Gastrocnemius medialis (tissue), 4 donors: ENCODE measurements at regions not wholly inside any gene's neighbourhood (a gene's known extent, or its start where the extent isn't known, plus 50 kb on each side); places are given as distances from the start of the nearest gene placed in this dataset.
"Not testable (repeated sequence)": the region's sequence is repeated elsewhere in the genome, so short reads cannot be mapped to it uniquely, and the experiment has no call there.

Experiments used
- ATAC-seq, 2 donors: fragments of 150-250 bp; one replicate each; pipeline ENCODE4 v1.9.1; 2016
- DNase-seq, 2 donors: peaks; one replicate each; pipeline ENCODE4 v3.0.0-alpha.2; 2019
- H3K27ac ChIP-seq, 4 donors: fragments of 200-600 bp; sonication (generic); 1 replicate in 1 of 4; 2 replicates in 3 of 4; pipeline ENCODE4 v1.5.1; 2016 to 2018; ENCODE audit warnings: mild to moderate bottlenecking in 2 of 4, moderate library complexity in 1 of 4
- H3K27me3 ChIP-seq, 3 donors: fragments of 200-600 bp; sonication (generic) in 2 of 3; 1 replicate in 1 of 3; 2 replicates in 2 of 3; pipeline versions ENCODE4 v1.5.1 to v1.6.0; 2016 to 2019; ENCODE audit warnings: mild to moderate bottlenecking in 1 of 3, moderate library complexity in 1 of 3
- H3K36me3 ChIP-seq, 2 donors: fragments of 200-600 bp; sonication (generic) in 1 of 2; one replicate each; pipeline ENCODE4 v1.5.1; 2017 to 2018
- H3K4me1 ChIP-seq, 2 donors: fragments of 200-600 bp; sonication (generic) in 1 of 2; one replicate each; pipeline ENCODE4 v1.5.1; 2016 to 2017; ENCODE audit warnings: mild to moderate bottlenecking in 2 of 2
- H3K4me3 ChIP-seq, 4 donors: fragments of 200-600 bp; sonication (generic) in 3 of 4; 1 replicate in 1 of 4; 2 replicates in 3 of 4; pipeline ENCODE4 v1.5.1; 2016 to 2019; ENCODE audit warnings: mild to moderate bottlenecking in 2 of 4
- H3K9me3 ChIP-seq, 3 donors: fragments of 200-600 bp; sonication (generic) in 2 of 3; 1 replicate in 1 of 3; 2 replicates in 2 of 3; pipeline ENCODE4 v1.5.1; 2016 to 2019
- CTCF ChIP-seq, 5 experiments: fragments of 450-650 bp in 3 of 5; fragments of 200-600 bp in 2 of 5; sonication (generic) in 2 of 5; IDR thresholded peaks in 4 of 5; conservative IDR thresholded peaks in 1 of 5; 1 replicate in 4 of 5; 2 replicates in 1 of 5; pipeline ENCODE4 v1.5.1; 2016 to 2019; ENCODE audit warnings: antibody characterized with exemption in 5 of 5, mild to moderate bottlenecking in 3 of 5, moderate library complexity in 3 of 5
- POLR2A ChIP-seq, 2 donors: fragments of 450-650 bp; IDR thresholded peaks; one replicate each; pipeline ENCODE4 v1.6.1; 2017; ENCODE audit warnings: antibody characterized with exemption in 2 of 2, mild to moderate bottlenecking in 2 of 2, moderate library complexity in 2 of 2
- in situ Hi-C, 4 donors: fragments of 200-750 bp; cut with MboI; loops; one replicate each; pipeline versions ENCODE4 v1.15.0 to v1.8.0; 2017; ENCODE audit warnings: low sequenced_read_pairs in 4 of 4
- intact Hi-C: fragments of 100-400 bp; cut with DNase I; formaldehyde crosslinking; loops from one replicate; pipeline ENCODE4 v1.15.1; 2023; ENCODE audit warnings: low total_unique reads

GRCh38 chr12:4833053-4833452 is 76.7 kb upstream of the KCNA1 start:
- in situ Hi-C loops: no loop called here
- TF ChIP-seq POLR2A (IDR thresholded peaks at IDR 0.05): no peak
- no peaks in the 10 kb centered on the region for H3K9me3 ChIP-seq
- intact Hi-C loops: no loop called here
- no peak for ATAC-seq
- H3K27ac ChIP-seq: no peak overlapping the region
- no peak overlapping the region for H3K4me3 ChIP-seq
- no peak for DNase-seq
- no peaks in the 10 kb centered on the region for H3K4me1 ChIP-seq
- no peaks in the 10 kb centered on the region for H3K36me3 ChIP-seq
- H3K27me3 ChIP-seq: peaks cover 0 to 11% (median 4%) of the 10 kb centered on the region in 3 donors

- intact Hi-C loops: no loop called here
- TF ChIP-seq CTCF (IDR thresholded peaks at IDR 0.05 in 4 of 5, conservative IDR thresholded peaks at IDR 0.05 in 1 of 5) (no peak), POLR2A (IDR thresholded peaks at IDR 0.05) (no peak)
- Histone ChIP-seq H3K4me1 (no peaks in the 10 kb centered on the region), H3K4me3 (no peak overlapping the region), H3K9me3 (no peaks in the 10 kb centered on the region), H3K36me3 (no peaks in the 10 kb centered on the region), H3K27ac (no peak overlapping the region), H3K27me3 (peaks cover 0 to 8% (median 2%) of the 10 kb centered on the region in 3 donors)
- ATAC-seq (no peak), DNase-seq (no peak)
- in situ Hi-C loops: no loop called here
Observed at GRCh38 chr12:4833524-4833923, 76.2 kb upstream of the KCNA1 start.

- H3K4me1 ChIP-seq, H3K36me3 ChIP-seq, in situ Hi-C loops, H3K27me3 ChIP-seq, H3K27ac ChIP-seq, ATAC-seq, H3K4me3 ChIP-seq, H3K9me3 ChIP-seq, DNase-seq: not testable (repeated sequence)
- intact Hi-C loops: loop anchor here (5.0 kb wide), 1 partner anchor 550 kb away; no protein-coding TSS in a partner anchor
Observed at GRCh38 chr12:4842401-4842800, 67.3 kb upstream of the KCNA1 start.

GRCh38 chr12:4843907-4844306 is 65.8 kb upstream of the KCNA1 start:
- no peaks in the 10 kb centered on the region for H3K4me1 ChIP-seq
- H3K9me3 ChIP-seq: no peaks in the 10 kb centered on the region
- no peak for TF ChIP-seq POLR2A (IDR thresholded peaks at IDR 0.05)
- TF ChIP-seq CTCF (IDR thresholded peaks at IDR 0.05 in 4 of 5, conservative IDR thresholded peaks at IDR 0.05 in 1 of 5): no peak
- ATAC-seq: no peak
- DNase-seq: no peak
- no peak overlapping the region for H3K4me3 ChIP-seq
- in situ Hi-C loops (no loop called here), intact Hi-C loops (loop anchor here (5.0 kb wide), 1 partner anchor 552 kb away; no protein-coding TSS in a partner anchor)
- no peaks in the 10 kb centered on the region for H3K36me3 ChIP-seq
- H3K27me3 ChIP-seq: no peaks in the 10 kb centered on the region
- no peak overlapping the region for H3K27ac ChIP-seq

GRCh38 chr12:4847713-4848112 is 62.0 kb upstream of the KCNA1 start:
- Histone ChIP-seq H3K4me1 (no peaks in the 10 kb centered on the region), H3K27me3 (no peaks in the 10 kb centered on the region), H3K36me3 (no peaks in the 10 kb centered on the region), H3K27ac (no peak overlapping the region), H3K9me3 (no peaks in the 10 kb centered on the region), H3K4me3 (no peak overlapping the region)
- TF ChIP-seq CTCF (IDR thresholded peaks at IDR 0.05 in 4 of 5, conservative IDR thresholded peaks at IDR 0.05 in 1 of 5) (no peak), POLR2A (IDR thresholded peaks at IDR 0.05) (no peak)
- DNase-seq (no peak), ATAC-seq (no peak)
- in situ Hi-C loops: no loop called here
- intact Hi-C loops: no loop called here

- Histone ChIP-seq H3K27me3 (no peaks in the 10 kb centered on the region), H3K9me3 (no peaks in the 10 kb centered on the region), H3K27ac (no peak overlapping the region), H3K36me3 (no peaks in the 10 kb centered on the region), H3K4me1 (no peaks in the 10 kb centered on the region), H3K4me3 (no peak overlapping the region)
- intact Hi-C loops (no loop called here), in situ Hi-C loops (no loop called here)
- no peak for TF ChIP-seq POLR2A (IDR thresholded peaks at IDR 0.05)
- TF ChIP-seq CTCF (IDR thresholded peaks at IDR 0.05 in 4 of 5, conservative IDR thresholded peaks at IDR 0.05 in 1 of 5): peak; percentile 18 to 87 (median 31)
- DNase-seq: no peak
- ATAC-seq: no peak
Observed at GRCh38 chr12:4849115-4849541, 60.6 kb upstream of the KCNA1 start.
